ENCODE measurements at regions not wholly inside any gene's neighbourhood (a gene's known extent, or its start where the extent isn't known, plus 50 kb on each side); places are given as distances from the start of the nearest gene placed in this dataset.

DNA sequence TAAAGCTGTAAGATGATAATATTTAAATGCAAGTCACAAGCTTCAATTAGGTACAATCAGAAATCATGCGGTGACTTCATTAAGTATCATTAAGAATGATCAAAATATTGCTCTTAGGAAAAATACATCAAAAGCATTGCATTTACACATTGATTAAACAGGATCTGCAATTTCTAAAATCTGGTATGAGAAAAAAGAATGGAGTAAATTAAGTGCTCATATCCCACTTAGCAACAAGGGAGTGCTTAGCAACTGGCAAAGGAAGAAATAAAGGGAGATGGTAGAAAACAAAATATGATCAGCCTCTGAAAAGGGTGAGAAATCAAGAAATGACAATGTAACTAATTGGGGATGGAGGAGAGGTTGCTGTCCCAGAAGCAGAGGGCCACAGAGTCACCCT is 1918.2 kb upstream of the PIK3C3 start:
- intact Hi-C loops (cut with micrococcal nuclease) = no loop called here

DNA sequence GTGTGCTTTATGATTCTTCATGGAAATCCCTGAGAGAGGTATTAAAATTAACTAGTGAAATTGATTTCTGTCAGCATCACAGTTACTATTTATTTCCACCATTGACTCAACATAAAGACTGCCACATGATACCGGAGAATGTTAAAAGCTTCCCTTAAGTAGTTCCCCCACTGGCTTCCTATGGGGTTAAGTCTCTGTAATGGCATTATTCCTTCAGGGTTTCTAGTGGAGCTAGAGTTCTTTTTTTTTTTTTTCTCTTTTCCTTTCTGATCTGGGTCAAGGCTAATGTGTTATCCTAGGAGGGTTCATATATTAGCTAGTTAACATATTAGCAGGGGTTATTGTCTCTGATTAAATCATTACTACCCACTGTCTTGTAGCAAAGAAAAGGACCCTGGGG is 1919.1 kb upstream of the PIK3C3 start:
- intact Hi-C loops (cut with micrococcal nuclease) = no loop called here

DNA sequence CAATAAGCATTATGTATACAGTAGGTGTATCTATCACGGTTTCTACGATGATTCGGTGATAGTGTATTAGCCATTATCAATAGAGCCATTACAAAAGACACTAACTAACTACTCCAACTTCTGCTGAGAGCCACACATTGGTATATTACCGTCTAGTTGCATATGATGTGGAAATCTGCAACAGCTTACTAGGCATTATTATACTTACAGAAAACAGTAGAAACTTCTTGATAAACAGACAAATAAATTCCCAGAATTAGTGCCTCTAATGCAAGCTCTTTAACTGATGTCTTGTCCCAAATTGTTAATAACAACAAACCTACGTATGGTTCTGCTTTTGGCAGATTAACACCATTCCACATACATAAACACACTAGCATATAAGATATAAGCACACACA is 1923.0 kb upstream of the PIK3C3 start:
- intact Hi-C loops (cut with micrococcal nuclease) = no loop called here

DNA sequence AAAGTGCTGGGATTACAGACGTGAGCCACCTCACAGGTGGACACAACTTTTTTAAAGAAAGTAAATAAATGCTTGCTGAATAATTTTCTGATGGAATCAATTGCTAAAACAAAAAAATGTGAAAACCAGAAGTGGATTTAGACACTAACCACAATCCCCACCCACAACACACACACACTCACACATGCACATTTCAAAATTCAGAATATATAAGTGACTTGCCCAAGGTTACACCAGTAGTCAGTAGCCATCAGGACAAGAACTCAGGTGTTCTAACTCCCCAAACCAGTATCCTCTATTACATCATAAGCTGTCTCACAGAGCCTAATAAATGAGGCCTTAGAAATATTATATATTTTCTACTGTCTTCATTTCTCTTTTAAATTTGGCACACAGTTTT is 1923.6 kb upstream of the PIK3C3 start:
- intact Hi-C loops (cut with micrococcal nuclease) = no loop called here

DNA sequence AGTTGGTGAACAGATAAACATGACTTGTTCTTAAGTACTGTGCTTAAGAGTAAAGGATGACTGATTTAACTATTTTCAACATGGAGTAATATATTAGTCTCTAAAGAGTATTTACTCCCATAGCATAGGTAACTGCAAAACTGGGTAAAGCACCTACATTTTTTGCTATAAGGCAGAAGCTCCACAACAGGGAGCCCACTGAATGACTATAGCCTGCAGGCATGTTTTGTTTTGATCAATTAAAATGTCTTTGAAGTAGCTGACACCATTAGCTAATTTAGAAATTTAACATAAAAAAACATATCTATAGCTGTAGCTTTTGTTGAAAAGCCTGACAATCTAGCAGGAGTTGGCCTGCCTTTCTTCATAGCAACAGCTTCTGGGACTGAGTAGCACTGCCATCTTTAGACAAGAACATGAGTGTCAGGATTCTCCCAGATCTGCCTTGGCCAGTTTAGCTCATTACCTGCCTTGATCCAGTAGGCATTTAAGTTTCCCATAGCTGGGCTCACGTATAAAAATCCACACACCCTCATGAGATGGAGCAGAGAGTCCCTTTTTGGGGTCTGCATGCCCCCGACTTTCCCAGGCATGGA is 1935.1 kb upstream of the PIK3C3 start:
- intact Hi-C loops (cut with micrococcal nuclease) = no loop called here

DNA sequence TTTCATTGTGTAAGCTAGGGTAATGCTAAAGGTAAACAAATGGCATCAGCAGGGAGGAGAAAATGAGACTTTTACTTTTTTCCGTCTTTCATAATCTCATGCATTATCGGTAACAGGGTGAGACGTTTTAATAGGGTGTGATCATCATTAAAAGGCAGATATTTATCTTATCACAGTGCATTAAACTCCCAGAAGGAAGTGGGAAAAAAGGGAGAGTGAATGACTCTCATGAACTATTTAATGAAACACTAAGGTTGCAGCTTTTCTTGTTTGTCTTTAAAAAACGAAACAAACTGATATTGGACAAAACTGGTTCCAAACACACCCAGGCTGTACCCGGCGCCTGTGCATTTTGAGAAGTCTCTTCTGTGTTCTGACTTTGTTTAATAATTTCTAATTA is 1936.8 kb upstream of the PIK3C3 start:
- intact Hi-C loops (cut with micrococcal nuclease) = no loop called here

DNA sequence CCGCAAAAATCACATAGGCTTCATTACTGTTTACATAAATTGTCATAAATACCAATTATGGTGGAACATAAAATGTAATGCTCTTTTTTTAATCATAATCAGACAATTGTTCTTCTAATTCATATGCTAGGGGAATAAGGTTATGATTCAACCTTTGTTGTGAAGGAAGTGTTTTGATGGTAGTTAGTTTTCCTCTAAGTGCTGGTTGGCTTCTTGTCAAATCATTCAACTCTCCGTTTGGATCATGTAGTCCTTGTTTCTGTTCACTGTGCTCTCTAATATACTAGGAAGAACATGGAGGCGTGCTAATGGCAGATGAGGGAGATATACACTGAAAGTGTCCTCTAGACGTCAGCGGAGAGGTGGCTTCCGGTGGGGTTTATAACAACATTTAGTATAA is 1938.0 kb upstream of the PIK3C3 start:
- intact Hi-C loops (cut with micrococcal nuclease) = no loop called here

DNA sequence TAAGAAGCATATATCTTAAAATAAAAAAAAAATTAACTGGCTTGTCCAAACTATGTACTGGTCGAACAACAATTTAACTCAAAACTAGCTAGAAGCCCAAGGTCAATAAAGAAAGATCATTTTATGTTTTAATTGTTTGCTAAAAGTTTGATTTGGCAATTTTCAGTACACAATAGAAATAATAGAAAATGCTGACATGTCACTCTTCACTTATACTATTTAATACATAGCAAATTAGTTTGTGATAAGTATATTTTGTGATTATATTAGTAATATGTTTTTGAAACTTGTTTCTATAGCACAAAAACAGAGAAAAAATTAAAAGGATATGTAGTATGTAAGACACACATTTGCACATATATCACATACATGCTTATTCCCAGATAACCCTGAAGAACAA is 1938.6 kb upstream of the PIK3C3 start:
- intact Hi-C loops (cut with micrococcal nuclease) = no loop called here

DNA sequence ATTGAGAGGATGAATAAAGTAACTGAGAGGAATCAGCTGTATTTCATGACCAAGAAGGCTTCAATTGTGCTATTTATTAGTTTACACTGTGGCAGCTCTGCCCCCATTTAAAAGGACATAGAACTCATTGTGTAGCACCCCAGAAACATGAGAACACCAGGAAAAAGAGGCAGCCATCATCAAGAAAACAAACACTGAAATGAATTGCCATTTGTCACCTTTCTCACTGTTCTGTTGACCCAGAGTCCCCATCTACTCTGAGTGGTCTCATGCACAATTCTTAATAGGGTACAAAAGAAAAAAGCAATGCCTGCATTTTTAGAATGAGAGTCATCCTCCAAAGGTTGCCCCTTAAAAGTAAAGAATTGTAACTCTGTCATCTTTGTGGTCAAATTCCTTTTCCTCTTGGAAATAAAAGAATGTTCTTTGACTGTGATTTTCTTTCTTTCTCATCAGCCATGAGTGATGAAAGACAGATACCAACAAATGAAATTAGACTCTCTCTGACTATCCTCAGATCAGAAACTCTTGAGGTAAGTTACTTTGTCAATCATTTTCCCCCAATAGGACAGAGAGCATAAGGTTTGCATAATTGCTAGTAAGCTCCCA is 1941.9 kb upstream of the PIK3C3 start:
- intact Hi-C loops (cut with micrococcal nuclease) = no loop called here

DNA sequence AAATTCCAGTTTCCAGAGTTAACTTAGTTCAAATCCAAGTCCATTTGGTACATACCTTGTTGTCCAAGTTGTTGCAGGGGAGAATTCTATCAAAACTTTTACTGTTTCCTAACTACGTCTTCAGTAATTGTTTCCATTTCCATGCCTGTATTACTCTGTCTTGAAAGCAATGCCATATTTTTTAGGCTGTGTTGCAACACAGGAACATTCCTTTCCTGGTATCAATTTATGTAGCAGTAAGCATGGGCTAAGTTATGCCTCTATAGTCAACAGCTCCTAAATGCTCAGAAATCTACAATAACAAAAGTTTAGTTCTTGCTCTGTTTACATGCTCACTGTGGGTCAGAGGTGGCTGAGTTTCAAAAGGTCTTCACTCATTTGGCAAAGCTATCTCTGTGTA is 1943.8 kb upstream of the PIK3C3 start:
- intact Hi-C loops (cut with micrococcal nuclease) = no loop called here

DNA sequence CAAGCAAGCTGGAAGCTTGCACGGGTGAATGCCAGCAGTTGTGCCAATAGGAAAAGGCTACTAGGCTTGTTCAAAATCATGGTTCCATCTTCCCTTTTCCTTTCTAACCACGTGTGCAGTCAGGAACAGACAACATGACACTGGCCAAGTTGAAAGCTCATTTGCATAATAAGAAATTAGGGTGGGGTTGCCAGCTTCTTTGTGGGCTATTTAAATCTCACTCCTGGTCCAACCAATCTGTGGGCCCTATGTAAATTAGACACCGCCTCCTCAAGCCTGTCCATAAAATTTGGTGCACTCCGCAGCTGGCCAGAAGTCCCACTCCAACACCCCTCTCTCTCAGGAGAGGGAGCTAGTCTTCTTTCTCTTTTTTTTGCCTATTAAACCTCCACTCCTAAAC is 1948.4 kb upstream of the PIK3C3 start:
- intact Hi-C loops (cut with micrococcal nuclease) = no loop called here

DNA sequence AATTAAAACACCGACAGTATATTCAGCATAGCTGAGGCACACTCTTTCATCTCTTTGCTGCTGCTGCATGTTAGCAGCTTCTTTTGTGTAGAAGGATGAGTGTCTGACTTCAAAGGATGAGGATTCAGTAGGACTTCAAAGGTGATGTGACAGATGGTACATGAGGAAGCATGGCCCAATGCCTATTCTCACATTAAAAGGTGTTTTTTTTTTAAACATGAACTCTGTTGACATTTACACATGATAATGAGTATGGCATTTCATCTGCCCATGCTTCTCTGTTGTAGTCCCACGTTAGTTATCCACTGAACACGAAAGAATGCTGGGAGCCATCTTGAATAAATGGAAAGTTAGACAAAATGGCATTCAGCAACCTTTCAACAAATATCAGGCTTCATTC is 1950.8 kb upstream of the PIK3C3 start:
- intact Hi-C loops (cut with micrococcal nuclease) = no loop called here

DNA sequence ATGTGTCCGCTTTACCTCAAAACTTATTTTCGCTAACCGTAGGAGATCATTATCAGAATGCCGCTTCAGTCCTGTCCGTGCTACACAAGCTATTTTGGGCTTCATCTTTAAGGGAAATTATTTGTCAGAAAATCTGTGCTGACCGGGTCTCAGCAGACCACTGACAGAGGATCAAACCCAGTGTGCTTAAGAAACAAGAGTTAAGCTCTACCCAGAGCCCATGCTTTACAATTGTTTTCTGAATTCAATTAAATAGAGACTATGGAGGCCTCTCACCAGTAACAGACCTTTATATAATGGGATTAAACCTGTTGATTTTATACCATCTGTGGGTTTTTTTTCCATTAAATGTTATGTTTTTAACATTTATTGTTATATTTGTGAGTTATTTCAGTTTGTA is 1956.7 kb upstream of the PIK3C3 start:
- intact Hi-C loops (cut with micrococcal nuclease) = no loop called here

DNA sequence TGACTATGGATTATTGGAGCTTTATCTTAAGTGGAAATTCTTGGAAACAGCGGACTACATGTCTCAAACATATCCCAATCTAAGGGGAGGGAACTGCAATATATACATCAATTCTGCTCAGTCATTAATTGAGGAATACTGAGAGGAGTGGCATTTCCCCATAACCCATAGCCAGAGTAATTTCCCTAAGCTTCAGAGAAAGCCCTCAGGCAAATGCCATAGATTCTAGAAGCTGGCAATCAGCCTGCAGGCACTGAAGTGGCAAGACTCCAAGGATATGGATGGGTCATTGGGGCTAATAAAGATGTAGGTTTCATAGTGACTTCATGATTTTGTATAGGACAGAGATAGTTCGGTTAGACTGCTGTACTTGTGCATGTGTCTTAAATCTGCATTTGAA is 1960.5 kb upstream of the PIK3C3 start:
- intact Hi-C loops (cut with micrococcal nuclease) = no loop called here

DNA sequence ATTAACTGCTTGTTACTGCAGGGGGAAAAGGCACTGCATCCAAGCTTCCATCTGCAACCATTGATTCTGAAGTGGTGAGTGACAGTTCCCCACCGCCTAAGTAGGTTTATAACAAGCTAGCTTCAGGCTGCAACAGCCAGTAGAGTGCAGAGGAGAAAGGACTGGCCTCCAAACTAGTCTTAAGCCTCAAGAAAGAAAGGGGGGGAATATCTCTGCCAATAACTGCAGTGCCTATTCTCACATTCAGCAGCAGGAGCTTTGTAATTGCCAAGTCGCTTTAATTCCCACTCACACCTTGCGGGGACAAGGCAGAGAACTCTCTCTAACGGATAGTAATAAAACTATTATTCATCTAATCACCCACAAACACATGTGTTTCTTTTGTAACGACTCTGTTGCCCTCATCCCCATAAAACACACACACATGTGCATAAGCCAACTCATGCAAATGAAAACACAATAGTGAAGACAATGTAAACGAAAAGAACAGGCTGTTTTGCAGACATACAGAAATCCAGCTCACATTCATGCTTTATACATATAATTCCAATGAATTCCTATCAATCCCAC is 1963.3 kb upstream of the PIK3C3 start:
- intact Hi-C loops (cut with micrococcal nuclease) = no loop called here

DNA sequence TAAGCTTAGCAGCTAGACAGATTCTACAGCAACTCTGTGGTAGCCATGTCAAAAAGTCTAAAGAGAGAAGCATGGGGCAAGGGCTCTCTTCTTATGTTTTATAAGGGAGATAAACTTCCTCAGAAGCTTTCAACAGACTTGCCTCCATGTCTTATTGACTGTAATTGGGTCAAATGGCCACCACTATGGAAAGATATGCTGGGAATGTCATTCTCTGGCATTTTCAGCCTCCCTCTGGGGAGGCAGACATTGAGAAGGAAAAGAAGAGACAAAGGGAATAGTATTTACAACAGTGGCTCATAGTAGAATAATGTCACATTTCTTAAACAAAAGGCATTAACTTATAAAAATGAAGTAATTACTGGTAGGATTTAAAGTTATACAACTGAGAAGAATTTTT is 1964.5 kb upstream of the PIK3C3 start:
- intact Hi-C loops (cut with micrococcal nuclease) = no loop called here

DNA sequence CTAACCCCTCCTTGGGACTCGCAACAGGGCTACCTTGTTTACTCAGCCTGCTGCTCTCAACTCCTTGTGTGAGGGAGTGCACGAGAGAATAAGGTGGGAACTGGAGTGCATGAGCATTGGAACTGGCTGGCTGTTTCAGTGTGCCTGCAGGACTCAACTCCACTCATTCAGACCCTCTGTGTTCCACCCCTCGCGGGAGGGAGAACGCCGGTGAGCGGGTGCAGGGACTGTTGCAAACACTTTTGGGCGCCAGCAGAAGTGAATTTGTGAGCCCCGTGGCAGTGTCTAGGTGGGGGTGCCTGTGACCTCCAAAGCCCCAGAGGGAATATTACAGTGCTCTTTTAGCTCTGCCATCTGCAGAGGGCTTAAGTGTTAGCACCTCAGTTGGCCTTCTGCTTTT is 1978.3 kb upstream of the PIK3C3 start:
- intact Hi-C loops (cut with micrococcal nuclease) = no loop called here

DNA sequence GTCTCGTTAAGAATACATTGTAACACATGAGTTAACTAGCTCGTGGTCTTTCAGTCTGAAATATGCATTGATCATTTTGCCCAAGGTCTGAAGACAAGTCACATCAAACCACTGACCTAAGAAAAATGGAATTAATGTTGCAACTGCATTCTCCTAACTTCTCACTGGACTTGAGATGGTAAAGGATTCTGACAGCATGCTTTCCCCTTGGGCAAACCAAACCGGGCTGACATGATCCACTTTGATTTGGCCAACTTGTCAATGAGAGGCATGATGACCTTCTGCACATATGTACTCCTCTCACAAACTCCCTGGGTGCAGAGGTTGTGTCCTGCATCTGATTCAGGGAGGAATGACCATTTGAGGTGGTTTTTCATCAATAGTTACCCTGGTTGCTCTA is 1982.5 kb upstream of the PIK3C3 start:
- intact Hi-C loops (cut with micrococcal nuclease) = no loop called here

DNA sequence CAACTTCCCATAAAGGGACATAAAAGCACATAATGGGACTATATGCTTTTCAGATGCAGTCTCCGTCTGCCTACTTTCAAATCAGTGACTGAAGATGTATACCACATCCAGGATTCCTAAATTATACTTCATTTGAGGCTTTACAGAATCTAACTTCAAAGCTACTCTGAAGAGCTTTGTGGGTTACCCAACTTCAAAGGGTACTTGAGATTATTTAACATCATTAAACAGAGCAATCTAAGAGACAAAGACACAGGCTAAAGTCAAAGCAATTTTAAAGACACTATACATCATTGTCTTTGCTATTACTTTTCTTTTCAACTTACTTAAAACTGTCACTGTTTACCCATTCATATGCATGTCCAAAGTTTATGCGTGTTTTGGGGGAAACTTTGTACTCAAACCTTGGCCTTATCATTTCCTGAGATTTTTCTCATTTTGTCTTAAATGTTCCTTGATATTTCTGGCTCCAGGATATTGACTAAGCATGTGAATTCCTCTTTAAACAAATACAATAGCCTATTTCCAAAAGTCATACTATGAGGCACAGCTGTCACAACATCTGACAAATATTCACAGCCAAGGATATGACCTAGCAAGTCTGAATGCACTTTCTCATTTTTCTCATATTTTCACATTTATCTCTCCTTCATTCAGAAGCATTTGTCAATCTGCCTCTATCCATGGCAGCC is 1985.1 kb upstream of the PIK3C3 start:
- intact Hi-C loops (cut with micrococcal nuclease) = no loop called here

DNA sequence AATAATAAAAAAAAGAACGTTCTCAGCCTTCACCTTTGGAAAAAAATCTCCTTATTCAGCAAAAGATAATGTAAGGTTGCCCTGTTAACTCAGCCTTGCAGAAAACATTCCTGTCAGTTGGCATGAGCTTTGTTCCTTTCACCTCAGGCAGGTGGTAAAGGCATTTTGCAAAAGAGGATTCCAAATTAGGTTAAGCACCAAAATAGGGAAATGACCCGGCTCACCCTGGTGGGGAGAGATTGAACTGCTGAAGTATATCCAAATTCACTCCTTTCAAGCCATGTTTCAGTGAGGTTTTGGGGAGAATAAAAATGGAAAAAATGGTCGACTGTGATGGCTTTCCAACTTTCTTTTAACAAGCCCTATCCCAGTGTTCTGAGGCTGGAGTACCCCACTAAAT is 1988.8 kb upstream of the PIK3C3 start:
- intact Hi-C loops (cut with micrococcal nuclease) = no loop called here

DNA sequence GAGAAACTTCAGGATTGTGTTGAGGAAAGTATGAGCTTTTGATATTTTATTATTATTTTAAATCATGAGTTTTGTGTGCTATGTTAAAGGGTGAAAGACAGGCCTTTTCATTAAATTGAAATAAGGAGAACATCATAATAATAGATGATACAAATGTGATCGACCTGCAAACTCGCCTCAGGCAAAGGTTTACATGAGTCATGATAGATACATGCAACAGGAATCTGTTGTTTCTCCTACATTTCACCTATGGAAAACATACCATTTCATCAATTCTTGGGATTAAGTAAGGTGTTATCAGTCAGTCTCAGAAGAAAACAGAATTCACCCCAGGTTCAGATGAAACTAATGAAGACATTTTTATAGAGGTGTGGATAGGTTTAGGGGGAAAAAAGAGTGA is 1992.5 kb upstream of the PIK3C3 start:
- intact Hi-C loops (cut with micrococcal nuclease) = no loop called here

DNA sequence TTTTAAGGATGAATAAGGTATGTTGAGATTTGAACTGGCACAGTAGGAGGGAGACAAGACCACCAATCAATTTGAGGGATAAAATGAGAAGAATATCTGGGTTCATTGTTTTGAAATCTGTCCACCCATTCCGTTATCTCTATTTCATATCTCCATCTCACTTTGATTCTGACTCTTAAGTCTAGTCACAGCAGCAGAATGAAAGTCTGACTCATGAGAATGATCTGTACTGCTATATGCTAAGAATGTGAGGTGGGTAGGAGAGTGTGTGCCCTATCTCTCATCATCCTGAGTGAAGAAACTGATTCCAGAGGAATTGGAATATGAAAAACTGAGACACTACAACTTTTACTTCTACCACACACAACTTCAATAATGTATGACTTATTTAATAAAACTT is 1994.5 kb upstream of the PIK3C3 start:
- intact Hi-C loops (cut with micrococcal nuclease) = no loop called here

DNA sequence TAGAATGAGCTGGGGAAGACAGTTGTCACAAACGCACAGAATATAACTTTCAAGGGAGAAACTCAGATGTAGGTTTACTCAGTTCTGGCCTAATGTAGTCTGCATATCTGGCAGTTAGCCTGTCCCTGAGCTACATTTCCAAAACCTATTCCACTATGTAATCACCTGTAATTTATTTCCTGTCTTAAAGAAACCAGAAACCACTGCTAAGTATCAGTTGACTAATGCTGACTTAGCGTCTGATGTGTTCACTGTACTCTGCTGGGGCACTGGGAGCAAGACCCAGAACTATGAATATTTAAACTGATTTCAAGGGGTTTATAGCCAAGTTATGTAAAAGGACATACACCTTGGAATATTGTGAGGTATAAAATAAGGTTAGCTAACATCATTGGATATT is 1995.2 kb upstream of the PIK3C3 start:
- intact Hi-C loops (cut with micrococcal nuclease) = no loop called here
